ENCODE measurements at regions not wholly inside any gene's neighbourhood (a gene's known extent, or its start where the extent isn't known, plus 50 kb on each side); places are given as distances from the start of the nearest gene placed in this dataset.

DNA sequence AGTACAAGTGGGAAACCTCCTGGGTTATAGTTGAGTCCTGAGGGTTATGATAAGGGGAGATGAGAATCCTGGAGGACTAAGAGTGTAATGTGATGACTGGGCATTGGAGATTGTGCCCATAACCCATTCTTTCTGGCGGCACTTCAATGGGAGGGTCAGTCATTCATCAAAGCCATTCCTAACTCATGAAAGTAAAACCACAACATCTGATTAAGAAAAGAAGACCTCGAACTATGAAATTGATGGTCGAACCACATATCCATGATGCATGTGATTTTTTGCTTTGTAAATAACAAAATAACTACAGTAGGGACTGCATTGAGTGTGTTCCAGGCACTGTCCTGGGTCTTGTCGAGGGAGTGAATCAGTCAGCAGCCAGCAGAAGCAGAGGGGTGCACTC is 215.1 kb downstream of the SHQ1 start:
- H3K4me1 Mint-ChIP-seq, result peaks cover 36% of the 10 kb centered on the region
- peaks cover 2% of the 10 kb centered on the region for H3K36me3 Mint-ChIP-seq (ENCODE audit: low read depth)
- no peak overlapping the region for H3K4me3 Mint-ChIP-seq
- POLR2A ChIA-PET, result no interaction called here
- no peak overlapping the region for H3K27ac Mint-ChIP-seq
- peaks cover 7% of the 10 kb centered on the region for H3K9me3 Mint-ChIP-seq
- DNase-seq, result no peak
- CTCF ChIA-PET, result no interaction called here
- no peaks in the 10 kb centered on the region for H3K27me3 Mint-ChIP-seq

GRCh38 chr3:72632129-72632528 is 216.1 kb downstream of the SHQ1 start:
- POLR2A ChIA-PET, result no interaction called here
- Mint-ChIP-seq H3K27me3 (no peaks in the 10 kb centered on the region), H3K4me1 (peaks cover 41% of the 10 kb centered on the region), H3K36me3 (ENCODE audit: low read depth) (peaks cover 2% of the 10 kb centered on the region), H3K4me3 (no peak overlapping the region), H3K9me3 (peaks cover 7% of the 10 kb centered on the region), H3K27ac (no peak overlapping the region)
- CTCF ChIA-PET, result interaction anchor here (0.6 to 0.7 kb wide), 3 partner anchors 400 to 1096 kb away, joined by 3 to 6 read pairs (median 3); no protein-coding TSS in a partner anchor
- no peak for DNase-seq

DNA sequence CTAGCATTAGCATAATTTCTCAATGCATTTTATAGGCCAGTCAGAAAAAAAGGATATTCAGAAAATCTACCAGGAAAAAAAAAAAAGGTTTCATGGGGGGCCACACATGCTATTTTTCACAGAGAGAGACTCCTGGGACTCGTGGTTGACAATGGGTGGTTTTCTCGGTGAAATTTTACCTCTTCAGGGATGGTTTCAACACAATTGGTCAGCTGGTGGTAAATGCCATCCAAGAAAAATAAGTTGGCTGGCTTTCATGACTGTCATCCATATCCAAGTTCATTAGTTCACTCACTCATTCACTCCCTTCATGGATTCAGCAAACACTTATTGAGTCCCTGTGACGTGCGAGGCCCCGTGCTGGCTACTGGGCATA is 217.3 kb downstream of the SHQ1 start:
- H3K9me3 Mint-ChIP-seq, result peaks cover 7% of the 10 kb centered on the region
- no peaks in the 10 kb centered on the region for H3K27me3 Mint-ChIP-seq
- H3K4me3 Mint-ChIP-seq, result no peak overlapping the region
- H3K4me1 Mint-ChIP-seq, result peaks cover 45% of the 10 kb centered on the region
- no peak overlapping the region for H3K27ac Mint-ChIP-seq
- POLR2A ChIA-PET, result no interaction called here
- H3K36me3 Mint-ChIP-seq (ENCODE audit: low read depth), result peaks cover 2% of the 10 kb centered on the region
- no peak for DNase-seq
- CTCF ChIA-PET, result no interaction called here

DNA sequence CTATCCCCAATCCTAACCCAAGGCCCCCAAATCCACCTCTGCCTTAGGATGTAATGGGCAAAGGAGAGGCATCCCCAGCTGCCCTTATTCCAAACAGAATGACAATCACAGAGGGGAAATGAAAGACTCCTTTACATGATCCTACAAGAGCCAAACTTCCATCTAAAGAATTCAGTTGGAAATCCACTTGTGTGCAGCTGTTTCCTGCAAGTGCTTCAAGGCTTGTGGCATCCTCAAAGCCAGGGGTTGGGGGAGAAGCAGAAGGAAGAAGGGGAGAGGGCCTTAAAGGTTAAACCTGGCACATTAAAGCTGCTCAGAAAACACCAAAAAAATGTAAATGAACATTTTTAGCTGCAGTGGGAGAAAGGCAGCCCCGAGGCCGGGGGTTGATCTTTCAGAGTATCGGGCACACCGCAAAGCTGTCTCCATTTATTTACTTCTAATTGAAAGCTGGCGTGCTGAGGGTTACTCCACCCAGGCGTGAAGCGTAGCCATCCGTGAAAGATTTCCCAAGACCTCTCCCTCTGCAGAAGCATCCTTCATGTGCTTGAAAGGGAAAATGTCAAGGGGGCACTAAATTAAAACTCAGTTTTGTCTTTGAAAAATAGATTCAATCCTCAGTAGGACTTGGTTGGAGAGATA is 217.8 kb downstream of the SHQ1 start:
- H3K4me1 Mint-ChIP-seq, result peaks cover 45% of the 10 kb centered on the region

GRCh38 chr3:72629191-72629631 is 219.0 kb downstream of the SHQ1 start:
- no peak for DNase-seq
- ChIA-PET CTCF (no interaction called here), POLR2A (interaction anchor here (0.6 kb wide), 1 partner anchor 429 kb away, joined by 3 read pairs; no protein-coding TSS in a partner anchor)
- H3K27me3 Mint-ChIP-seq, result no peaks in the 10 kb centered on the region
- H3K36me3 Mint-ChIP-seq (ENCODE audit: low read depth), result peaks cover 2% of the 10 kb centered on the region
- no peak overlapping the region for H3K4me3 Mint-ChIP-seq
- peaks cover 15% of the 10 kb centered on the region for H3K9me3 Mint-ChIP-seq
- peak overlapping the region; percentile 82 for H3K27ac Mint-ChIP-seq
- peaks cover 39% of the 10 kb centered on the region for H3K4me1 Mint-ChIP-seq

More for the DNA sequence above, 217.8 kb downstream of the SHQ1 start:
- H3K27me3 Mint-ChIP-seq, result no peaks in the 10 kb centered on the region
- POLR2A ChIA-PET, result no interaction called here
- CTCF ChIA-PET, result interaction anchor here (0.7 kb wide), 1 partner anchor 11 kb away, joined by 3 read pairs; no protein-coding TSS in a partner anchor
- H3K4me3 Mint-ChIP-seq, result no peak overlapping the region
- peak overlapping the region; percentile 48 for H3K27ac Mint-ChIP-seq
- H3K36me3 Mint-ChIP-seq (ENCODE audit: low read depth), result peaks cover 2% of the 10 kb centered on the region
- peaks cover 9% of the 10 kb centered on the region for H3K9me3 Mint-ChIP-seq
- no peak for DNase-seq

DNA sequence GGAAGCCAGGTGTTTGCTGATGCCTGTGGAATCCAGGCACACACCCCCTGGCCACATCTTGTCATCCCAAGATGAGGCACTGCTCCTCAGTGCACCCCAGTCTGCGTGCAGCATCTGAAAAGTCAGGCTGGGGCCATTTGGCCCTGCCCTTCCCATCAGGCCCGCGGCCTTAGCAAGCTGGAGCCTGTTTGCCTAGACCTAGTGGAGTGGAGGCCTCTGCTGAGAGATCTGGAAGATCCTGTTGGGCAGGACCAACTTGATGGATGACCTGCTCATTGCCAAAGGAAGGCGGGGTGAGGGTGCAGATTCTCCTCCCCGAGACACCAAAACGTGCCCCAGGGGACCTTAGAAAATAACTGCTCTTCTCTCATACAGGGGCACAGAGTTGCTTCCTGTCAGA is 220.2 kb downstream of the SHQ1 start:
- H3K4me1 Mint-ChIP-seq, result peaks cover 34% of the 10 kb centered on the region
- DNase-seq, result no peak
- ChIA-PET CTCF (interaction anchor here (0.7 kb wide), 1 partner anchor 230 kb away, joined by 3 read pairs; no protein-coding TSS in a partner anchor), POLR2A (interaction anchor here (0.6 kb wide), 1 partner anchor 190 kb away, joined by 3 read pairs; no protein-coding TSS in a partner anchor)
- H3K4me3 Mint-ChIP-seq, result no peak overlapping the region
- H3K9me3 Mint-ChIP-seq, result peaks cover 15% of the 10 kb centered on the region
- H3K36me3 Mint-ChIP-seq (ENCODE audit: low read depth), result peaks cover 2% of the 10 kb centered on the region
- no peaks in the 10 kb centered on the region for H3K27me3 Mint-ChIP-seq
- H3K27ac Mint-ChIP-seq, result peak overlapping the region; percentile 9

GRCh38 chr3:72627271-72627670 is 221.0 kb downstream of the SHQ1 start:
- ChIA-PET POLR2A (no interaction called here), CTCF (interaction anchor here (0.7 to 0.8 kb wide), 2 partner anchors 231 to 347 kb away, joined by 3 to 4 read pairs; no protein-coding TSS in a partner anchor)
- DNase-seq, result no peak
- no peak overlapping the region for H3K27ac Mint-ChIP-seq
- no peaks in the 10 kb centered on the region for H3K27me3 Mint-ChIP-seq
- no peak overlapping the region for H3K4me3 Mint-ChIP-seq
- H3K9me3 Mint-ChIP-seq, result peaks cover 20% of the 10 kb centered on the region
- H3K36me3 Mint-ChIP-seq (ENCODE audit: low read depth), result peaks cover 2% of the 10 kb centered on the region
- H3K4me1 Mint-ChIP-seq, result peaks cover 32% of the 10 kb centered on the region

DNA sequence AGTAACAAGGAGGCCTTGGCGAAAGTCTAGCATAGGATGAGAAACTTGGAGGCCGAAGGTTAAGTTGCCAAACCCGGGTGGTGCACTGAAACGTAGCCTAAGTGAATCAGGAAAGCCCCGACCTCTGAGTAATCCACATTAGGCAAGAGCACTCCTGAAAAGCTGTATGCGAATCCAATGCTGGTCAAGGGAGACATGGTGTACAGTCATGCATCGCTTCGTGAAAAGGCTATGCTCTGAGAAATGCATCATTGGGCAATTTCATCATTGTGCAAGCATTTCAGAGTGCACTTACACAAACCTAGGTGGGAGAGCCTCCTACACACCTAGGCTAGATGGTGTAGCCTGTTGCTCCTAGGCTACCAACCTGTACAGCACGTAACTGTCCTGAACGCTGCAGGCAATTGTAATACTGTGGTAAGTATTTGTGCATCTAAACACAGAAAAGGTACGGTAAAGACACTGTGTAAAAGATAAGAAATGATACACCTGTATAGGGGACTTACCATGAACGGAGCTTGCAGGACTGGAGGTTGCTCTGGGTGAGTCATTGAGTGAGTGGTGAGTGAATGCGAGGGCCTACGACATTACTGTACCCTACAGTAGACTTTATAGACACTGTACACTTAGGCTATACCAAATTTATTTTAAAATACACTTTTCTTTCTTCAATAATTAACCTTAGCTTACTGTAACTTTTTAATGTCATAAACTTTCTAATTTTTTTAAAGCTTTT is 222.5 kb downstream of the SHQ1 start:
- no peak for DNase-seq
- H3K4me1 Mint-ChIP-seq, result peaks cover 32% of the 10 kb centered on the region
- H3K9me3 Mint-ChIP-seq, result peaks cover 14% of the 10 kb centered on the region
- H3K27ac Mint-ChIP-seq, result no peak overlapping the region
- ChIA-PET CTCF (interaction anchor here (0.5 kb wide), 1 partner anchor 270 kb away, joined by 3 read pairs; no protein-coding TSS in a partner anchor), POLR2A (no interaction called here)
- no peaks in the 10 kb centered on the region for H3K36me3 Mint-ChIP-seq (ENCODE audit: low read depth)
- no peak overlapping the region for H3K4me3 Mint-ChIP-seq
- H3K27me3 Mint-ChIP-seq, result no peaks in the 10 kb centered on the region

DNA sequence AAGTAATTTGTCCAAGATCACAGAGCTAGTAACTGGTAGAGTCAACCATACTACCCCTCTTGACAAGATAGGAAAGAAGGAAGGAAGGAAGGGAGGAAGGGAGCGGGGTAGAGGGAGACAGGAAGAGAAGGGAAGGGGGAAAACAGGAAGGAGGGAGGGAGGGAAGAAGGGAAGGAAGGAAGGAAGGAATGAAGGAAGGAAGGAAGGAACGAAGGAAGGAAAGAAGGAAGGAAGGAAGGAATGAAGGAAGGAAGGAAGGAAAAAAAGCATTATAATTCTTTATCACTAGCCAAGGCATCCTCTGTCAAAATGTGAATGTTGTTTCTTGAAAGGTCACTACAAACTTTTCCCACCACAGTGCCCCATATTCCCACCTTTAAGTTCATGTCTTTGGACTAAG is 223.6 kb downstream of the SHQ1 start:
- Mint-ChIP-seq H3K27ac (no peak overlapping the region), H3K27me3 (no peaks in the 10 kb centered on the region), H3K4me3 (no peak overlapping the region), H3K4me1 (peaks cover 26% of the 10 kb centered on the region), H3K36me3 (ENCODE audit: low read depth) (no peaks in the 10 kb centered on the region), H3K9me3 (peaks cover 12% of the 10 kb centered on the region)
- POLR2A ChIA-PET, result no interaction called here
- CTCF ChIA-PET, result interaction anchor here (1.3 kb wide), 1 partner anchor 196 kb away, joined by 3 read pairs; no protein-coding TSS in a partner anchor
- no peak for DNase-seq

DNA sequence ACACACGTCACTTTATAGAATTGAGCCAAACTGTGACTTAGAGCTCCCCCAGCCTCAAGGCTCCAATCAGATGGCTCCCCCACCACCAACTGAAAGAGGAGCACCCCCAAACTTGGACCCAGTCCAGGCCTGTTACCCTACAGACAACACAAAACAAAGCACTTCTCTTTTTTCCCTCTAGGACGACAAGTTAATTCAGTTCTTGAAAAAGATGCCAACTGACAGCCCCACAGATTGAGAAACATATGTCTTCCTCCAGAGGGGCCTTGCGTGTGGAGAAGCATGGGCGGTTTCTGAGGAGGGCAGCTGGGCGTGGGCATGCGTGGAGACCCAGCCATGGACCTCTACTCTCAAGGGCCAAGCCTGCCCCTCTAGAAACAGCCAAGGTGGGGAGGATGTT is 229.5 kb downstream of the SHQ1 start:
- POLR2A ChIA-PET, result no interaction called here
- H3K4me3 Mint-ChIP-seq, result no peak overlapping the region
- peaks cover 11% of the 10 kb centered on the region for H3K4me1 Mint-ChIP-seq
- CTCF ChIA-PET, result interaction anchor here (0.8 kb wide), 1 partner anchor 47 kb away, joined by 3 read pairs; no protein-coding TSS in a partner anchor
- no peak for DNase-seq
- H3K27ac Mint-ChIP-seq, result no peak overlapping the region
- H3K27me3 Mint-ChIP-seq, result no peaks in the 10 kb centered on the region
- no peaks in the 10 kb centered on the region for H3K36me3 Mint-ChIP-seq (ENCODE audit: low read depth)
- peaks cover 20% of the 10 kb centered on the region for H3K9me3 Mint-ChIP-seq

DNA sequence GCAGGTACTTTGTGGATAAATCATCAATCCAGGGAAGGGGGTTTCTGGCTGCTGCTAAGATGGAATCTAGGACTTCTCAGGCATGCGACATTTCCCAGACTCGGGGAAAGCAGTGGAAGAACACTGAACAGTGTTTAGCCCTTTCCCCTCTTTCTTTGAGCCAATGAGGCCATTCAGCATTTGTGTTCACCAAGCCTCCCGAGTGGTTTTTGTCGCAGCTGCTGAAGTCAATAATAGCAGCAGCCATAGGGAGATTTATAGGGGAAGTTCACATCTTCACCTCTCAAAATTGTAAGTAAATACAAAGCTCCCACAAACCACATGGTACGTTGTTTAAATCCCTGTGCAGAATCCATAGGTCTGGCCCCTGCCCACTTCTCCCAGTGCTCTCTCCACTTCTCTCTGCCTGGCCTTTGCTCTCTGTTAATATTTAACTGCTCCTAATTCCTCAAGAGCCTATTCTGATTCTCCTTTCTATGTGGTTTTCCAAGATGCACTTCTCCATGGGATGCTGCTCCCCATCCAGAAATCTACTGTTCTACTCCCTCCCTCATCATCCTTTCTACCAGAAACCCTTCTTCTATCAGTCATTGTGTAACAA is 230.7 kb downstream of the SHQ1 start:
- no peak for DNase-seq
- H3K27ac Mint-ChIP-seq, result no peak overlapping the region
- H3K4me3 Mint-ChIP-seq, result no peak overlapping the region
- POLR2A ChIA-PET, result no interaction called here
- CTCF ChIA-PET, result interaction anchor here (0.6 kb wide), 1 partner anchor 775 kb away, joined by 3 read pairs; no protein-coding TSS in a partner anchor
- no peaks in the 10 kb centered on the region for H3K36me3 Mint-ChIP-seq (ENCODE audit: low read depth)
- no peaks in the 10 kb centered on the region for H3K27me3 Mint-ChIP-seq
- peaks cover 11% of the 10 kb centered on the region for H3K4me1 Mint-ChIP-seq
- H3K9me3 Mint-ChIP-seq, result peaks cover 17% of the 10 kb centered on the region

DNA sequence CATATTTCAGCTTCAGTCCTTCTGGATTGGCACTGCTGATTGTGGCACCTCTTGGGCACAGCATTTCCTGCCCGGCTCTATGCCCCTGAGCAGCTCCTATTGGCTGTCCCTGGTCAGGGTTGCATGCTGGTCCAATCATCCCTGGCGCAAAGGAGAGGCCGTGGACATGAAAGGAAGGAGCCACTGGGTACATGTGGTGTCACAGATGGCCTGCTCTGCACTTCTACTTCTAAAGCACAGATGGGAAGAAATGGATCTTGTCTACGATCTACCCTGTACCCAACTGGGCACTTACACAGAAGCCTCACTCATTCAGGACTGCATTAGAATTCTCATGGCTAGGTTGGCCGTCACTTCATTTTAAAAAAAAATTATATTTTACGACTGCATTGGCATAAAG is 232.5 kb downstream of the SHQ1 start:
- POLR2A ChIA-PET, result no interaction called here
- CTCF ChIA-PET, result interaction anchor here (0.9 kb wide), 1 partner anchor 22 kb away, joined by 4 read pairs; no protein-coding TSS in a partner anchor
- peaks cover 11% of the 10 kb centered on the region for H3K4me1 Mint-ChIP-seq
- no peak overlapping the region for H3K27ac Mint-ChIP-seq
- H3K36me3 Mint-ChIP-seq (ENCODE audit: low read depth), result no peaks in the 10 kb centered on the region
- H3K9me3 Mint-ChIP-seq, result peaks cover 15% of the 10 kb centered on the region
- no peaks in the 10 kb centered on the region for H3K27me3 Mint-ChIP-seq
- DNase-seq, result no peak
- H3K4me3 Mint-ChIP-seq, result no peak overlapping the region

GRCh38 chr3:72615182-72615581 is 233.1 kb downstream of the SHQ1 start:
- no peak overlapping the region for H3K27ac Mint-ChIP-seq
- H3K4me1 Mint-ChIP-seq, result peaks cover 11% of the 10 kb centered on the region
- H3K36me3 Mint-ChIP-seq (ENCODE audit: low read depth), result no peaks in the 10 kb centered on the region
- no peak overlapping the region for H3K4me3 Mint-ChIP-seq
- H3K27me3 Mint-ChIP-seq, result no peaks in the 10 kb centered on the region
- no peak for DNase-seq
- POLR2A ChIA-PET, result no interaction called here
- CTCF ChIA-PET, result interaction anchor here (0.6 to 0.9 kb wide), 2 partner anchors 22 to 370 kb away, joined by 3 to 4 read pairs; no protein-coding TSS in a partner anchor
- peaks cover 15% of the 10 kb centered on the region for H3K9me3 Mint-ChIP-seq
